IMR-90 (cell line): ENCODE measurements at regions not wholly inside any gene's neighbourhood (a gene's known extent, or its start where the extent isn't known, plus 50 kb on each side); places are given as distances from the start of the nearest gene placed in this dataset.
A peak's percentile ranks its signal among the peaks of the same experiment; 100 is the strongest.

Source experiments
- ATAC-seq: fragments of 200-7000 bp; cut with Tn5 transposase; 2 replicates; pipeline ENCODE4 v1.9.1; 2020; ENCODE audit warnings: low read depth, mild to moderate bottlenecking, moderate library complexity
- BruUV-seq: library from RNA; stranded (reverse); fragments of 400-500 nt; replicated peaks from 2 replicates; lab custom pipeline; 2021; lab: Mats Ljungman, UMichigan
- CTCF ChIA-PET: fragments of 300-600 bp; formaldehyde crosslinking; extraction: SDS; loops from one replicate; lab custom pipeline; 2021; ENCODE audit warnings: antibody characterized with exemption; lab: Yijun Ruan, JAX
- POLR2A ChIA-PET: fragments of 300-600 bp; sonication (Branson Sonifier 250); formaldehyde crosslinking; loops from one replicate; lab custom pipeline; 2022; ENCODE audit warnings: antibody characterized with exemption; ENCODE audit not compliant: unreplicated experiment; lab: Charles Lee
- DNase-seq: peaks from one replicate; pipeline ENCODE4 v3.0.0; 2013
- H2AFZ ChIP-seq: replicated peaks from 2 replicates; pipeline ENCODE3; 2013; ENCODE audit warnings: low read length, mild to moderate bottlenecking; ENCODE audit not compliant: poor library complexity
- H2AK5ac ChIP-seq: 2 replicates; pipeline ENCODE4 v1.6.1; 2013; ENCODE audit warnings: low read depth, low read length, inconsistent platforms
- H2AK9ac ChIP-seq: replicated peaks from 2 replicates; pipeline ENCODE3; 2013; ENCODE audit warnings: mild to moderate bottlenecking, low read depth, low read length, moderate library complexity; ENCODE audit not compliant: poor library complexity
- H2BK120ac ChIP-seq: 2 replicates; pipeline ENCODE4 v1.6.1; 2013; ENCODE audit warnings: low read depth, low read length, inconsistent platforms
- H2BK15ac ChIP-seq: 3 replicates; pipeline ENCODE4 v1.6.1; 2013; ENCODE audit warnings: low read depth, low read length, inconsistent platforms
- H2BK20ac ChIP-seq: 2 replicates; pipeline ENCODE4 v1.6.1; 2013; ENCODE audit warnings: low read depth, mild to moderate bottlenecking, inconsistent platforms, low read length, moderate library complexity
- H2BK5ac ChIP-seq: 2 replicates; pipeline ENCODE4 v1.6.1; 2013; ENCODE audit warnings: mild to moderate bottlenecking, low read depth, low read length, inconsistent platforms; ENCODE audit not compliant: poor library complexity, severe bottlenecking
- H3K14ac ChIP-seq: replicated peaks from 2 replicates; pipeline ENCODE4 v1.6.1; 2013; ENCODE audit warnings: low read depth, low read length, inconsistent platforms
- H3K18ac ChIP-seq: 2 replicates; pipeline ENCODE4 v1.6.1; 2013; ENCODE audit warnings: low read depth, low read length, control low read depth
- H3K23ac ChIP-seq: 2 replicates; pipeline ENCODE4 v1.6.1; 2013; ENCODE audit warnings: low read depth, low read length, inconsistent platforms
- H3K27ac ChIP-seq: 2 replicates; pipeline ENCODE4 v1.5.1; 2013; ENCODE audit warnings: mild to moderate bottlenecking, control low read depth, low read length; ENCODE audit not compliant: insufficient read depth
- H3K27me3 ChIP-seq: 2 replicates; pipeline ENCODE4 v1.6.1; 2013; ENCODE audit warnings: low read length; ENCODE audit not compliant: control insufficient read depth, insufficient read depth
- H3K36me3 ChIP-seq: 2 replicates; pipeline ENCODE4 v1.6.1; 2013; ENCODE audit warnings: low read length, mixed read lengths; ENCODE audit not compliant: control insufficient read depth, insufficient read depth
- H3K4ac ChIP-seq: 2 replicates; pipeline ENCODE4 v1.6.1; 2013; ENCODE audit warnings: low read depth, low read length, inconsistent platforms
- H3K4me1 ChIP-seq: 2 replicates; pipeline ENCODE4 v1.6.1; 2013; ENCODE audit warnings: low read length, mixed read lengths; ENCODE audit not compliant: control insufficient read depth, insufficient read depth
- H3K4me2 ChIP-seq: 2 replicates; pipeline ENCODE4 v1.6.1; 2013; ENCODE audit warnings: low read depth, mild to moderate bottlenecking, control low read depth, low read length, moderate library complexity
- H3K4me3 ChIP-seq: 2 replicates; pipeline ENCODE4 v1.5.1; 2013; ENCODE audit warnings: low read depth, mild to moderate bottlenecking, control low read depth, low read length, moderate library complexity; ENCODE audit not compliant: insufficient read depth
- H3K56ac ChIP-seq: 2 replicates; pipeline ENCODE4 v1.6.1; 2013; ENCODE audit warnings: low read length, inconsistent platforms; ENCODE audit not compliant: insufficient read depth; ENCODE audit errors: extremely low read depth
- H3K79me1 ChIP-seq, 2 experiments: 2 replicates each; pipeline ENCODE4 v1.6.1; 2013; ENCODE audit warnings: low read length in 2 of 2, inconsistent platforms in 1 of 2, low read depth in 1 of 2
- H3K9ac ChIP-seq: 2 replicates; pipeline ENCODE4 v1.6.1; 2013; ENCODE audit warnings: low read depth, low read length, control low read depth
- H3K9me1 ChIP-seq: 2 replicates; pipeline ENCODE4 v1.6.1; 2013; ENCODE audit warnings: low read length, inconsistent platforms; ENCODE audit not compliant: insufficient read depth
- H3K9me3 ChIP-seq: 2 replicates; pipeline ENCODE4 v1.6.1; 2013; ENCODE audit warnings: low read length; ENCODE audit not compliant: control insufficient read depth, insufficient read depth
- H4K20me1 ChIP-seq: 2 replicates; pipeline ENCODE4 v1.6.1; 2013; ENCODE audit warnings: low read length, inconsistent platforms; ENCODE audit not compliant: insufficient read depth
- H4K5ac ChIP-seq: 2 replicates; pipeline ENCODE4 v1.6.1; 2013; ENCODE audit warnings: mild to moderate bottlenecking, low read depth, low read length, control low read depth
- H4K8ac ChIP-seq, 2 experiments: 2 replicates each; pipeline ENCODE4 v1.6.1; 2013; ENCODE audit warnings: low read depth in 2 of 2, low read length in 2 of 2, control low read depth in 1 of 2, inconsistent platforms in 1 of 2
- H4K91ac ChIP-seq: 2 replicates; pipeline ENCODE4 v1.6.1; 2013; ENCODE audit warnings: low read depth, low read length, inconsistent platforms; ENCODE audit not compliant: insufficient read depth
- BHLHE40 ChIP-seq: fragments of 150-350 bp; IDR thresholded peaks from 2 replicates; pipeline ENCODE4 v1.6.1; 2016; ENCODE audit warnings: mild to moderate bottlenecking, low read depth, low read length
- CEBPB ChIP-seq: IDR thresholded peaks from 2 replicates; pipeline ENCODE4 v1.6.1; 2012; ENCODE audit warnings: low read depth, low read length, improper control_type of control experiment
- CHD1 ChIP-seq: IDR thresholded peaks from 2 replicates; pipeline ENCODE4 v1.6.1; 2012; ENCODE audit warnings: low read depth, low read length, improper control_type of control experiment
- CTCF ChIP-seq: conservative IDR thresholded peaks from 2 replicates; pipeline ENCODE4 v1.5.1; 2012; ENCODE audit warnings: mild to moderate bottlenecking, low read depth, low read length, improper control_type of control experiment
- ELK1 ChIP-seq: fragments of 150-350 bp; IDR thresholded peaks from 2 replicates; pipeline ENCODE4 v1.6.1; 2016; ENCODE audit warnings: low read depth, mild to moderate bottlenecking, low read length, moderate library complexity, borderline replicate concordance
- FOS ChIP-seq: fragments of 150-350 bp; IDR thresholded peaks from 2 replicates; pipeline ENCODE4 v1.6.1; 2016; ENCODE audit warnings: low read depth, low read length
- MXI1 ChIP-seq: IDR thresholded peaks from 2 replicates; pipeline ENCODE4 v1.6.1; 2012; ENCODE audit warnings: low read depth, mild to moderate bottlenecking, low read length, moderate library complexity, borderline replicate concordance
- NFE2L2 ChIP-seq: fragments of 150-350 bp; IDR thresholded peaks from 2 replicates; pipeline ENCODE4 v1.6.1; 2016; ENCODE audit warnings: low read depth, mild to moderate bottlenecking, low read length
- RAD21 ChIP-seq: IDR thresholded peaks from 2 replicates; pipeline ENCODE4 v1.6.1; 2012; ENCODE audit warnings: low read length, improper control_type of control experiment
- RFX5 ChIP-seq: IDR thresholded peaks from 2 replicates; pipeline ENCODE4 v1.8.0; 2012; ENCODE audit warnings: low read depth, mild to moderate bottlenecking, low read length, moderate library complexity
- SMC3 ChIP-seq: fragments of 150-350 bp; IDR thresholded peaks from 2 replicates; pipeline ENCODE4 v1.6.1; 2016; ENCODE audit warnings: low read depth, mild to moderate bottlenecking, antibody characterized with exemption, low read length, moderate library complexity
- WGBS, 2 experiments: methylation state at CpG; one replicate each; pipeline versions ENCODE4 v1.1.5 to v1.1.7; 2013; ENCODE audit warnings: missing lambda C conversion rate in 2 of 2; ENCODE audit not compliant: insufficient read length in 1 of 2; ENCODE audit errors: extremely low coverage in 2 of 2; 5-methylcytosine and 5-hydroxymethylcytosine counted together
- dilution Hi-C: fragments of 300-500 bp; cut with HindIII; formaldehyde crosslinking; loops from one replicate; pipeline ENCODE4 v1.14.3; 2018; ENCODE audit warnings: low sequenced_read_pairs; ENCODE audit not compliant: unreplicated experiment
- in situ Hi-C: fragments of 300-500 bp; cut with MboI; formaldehyde crosslinking; loops from 3 replicates; pipeline ENCODE4 v1.14.3; 2019; ENCODE audit warnings: low sequenced_read_pairs, inconsistent platforms, mixed read lengths
- intact Hi-C: fragments of 100-400 bp; cut with micrococcal nuclease; formaldehyde crosslinking; loops from 2 replicates; pipeline ENCODE4 v1.10.0; 2022

- DNase-seq (no peak), ATAC-seq (no peak)
- Histone ChIP-seq H3K9me3 (no peaks in the 10 kb centered on the region), H2BK15ac (no peak overlapping the region), H4K5ac (no peak overlapping the region), H3K56ac (no peak overlapping the region), H3K4me2 (peak overlapping the region; percentile 45; the same call in 1 of the 2 replicates), H3K36me3 (no peaks in the 10 kb centered on the region), H3K27ac (no peak overlapping the region), H4K8ac (no peak overlapping the region), H2AK5ac (no peak overlapping the region), H3K14ac (no peak overlapping the region), H3K9me1 (no peaks in the 10 kb centered on the region; the same call in 1 of the 2 replicates), H3K27me3 (peaks cover 36% of the 10 kb centered on the region), H2BK20ac (no peak overlapping the region), H2AK9ac (no peak overlapping the region), H3K23ac (no peak overlapping the region), H3K4me3 (no peak overlapping the region), H3K79me1 (no peaks in the 10 kb centered on the region), H3K4me1 (no peaks in the 10 kb centered on the region), H2BK120ac (no peak overlapping the region), H2AFZ (no peak overlapping the region), H4K91ac (no peak overlapping the region), H2BK5ac (no peak overlapping the region), H4K20me1 (no peaks in the 10 kb centered on the region), H3K9ac (no peak overlapping the region), H3K4ac (no peak overlapping the region), H3K18ac (no peak overlapping the region)
- BruUV-seq, result no TSS peak
- WGBS, 2 experiments, result no CpG with 5 or more reads among the region's 7 CpGs
- ChIA-PET CTCF (no interaction called here), POLR2A (no interaction called here)
- TF ChIP-seq CHD1 (no peak), SMC3 (no peak), CTCF (no peak), ELK1 (no peak), FOS (no peak), RAD21 (no peak), BHLHE40 (no peak), NFE2L2 (no peak), RFX5 (no peak), CEBPB (no peak), MXI1 (no peak)
- intact Hi-C loops (no loop called here), dilution Hi-C loops (no loop called here), in situ Hi-C loops (no loop called here)
Measured at GRCh38 chr12:124097701-124098100, 124.7 kb downstream of the ZNF664 start.
